ENCODE measurements at regions not wholly inside any gene's neighbourhood (a gene's known extent, or its start where the extent isn't known, plus 50 kb on each side); places are given as distances from the start of the nearest gene placed in this dataset.

DNA sequence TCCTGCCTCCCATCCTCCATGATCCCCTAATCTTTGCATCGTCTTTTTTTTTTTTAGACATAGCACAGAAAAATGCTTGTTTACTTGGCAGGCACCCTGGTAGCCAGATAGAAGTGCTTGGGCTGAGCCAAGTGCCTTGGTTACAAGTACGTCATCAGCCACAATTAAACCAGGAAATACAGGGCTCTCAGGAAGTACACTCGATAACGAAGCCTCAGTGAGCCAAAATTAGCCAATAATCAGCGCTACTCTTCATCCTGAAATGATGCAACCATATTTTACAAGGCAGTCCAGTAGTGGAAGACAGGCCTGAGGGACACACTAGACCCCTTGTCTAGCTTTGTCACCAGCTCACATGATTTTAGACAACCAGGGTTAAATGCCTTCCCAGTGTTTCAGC lies 194.0 kb upstream of the NBEA start:
- H3K27me3 Mint-ChIP-seq = peaks cover 25% of the 10 kb centered on the region
- H3K36me3 Mint-ChIP-seq = no peaks in the 10 kb centered on the region
- H3K4me1 Mint-ChIP-seq = peaks cover 1% of the 10 kb centered on the region
- H3K4me3 Mint-ChIP-seq = no peak overlapping the region
- H3K27ac Mint-ChIP-seq = no peak overlapping the region
- DNase-seq = no peak
- H3K9me3 Mint-ChIP-seq = peaks cover 2% of the 10 kb centered on the region

DNA sequence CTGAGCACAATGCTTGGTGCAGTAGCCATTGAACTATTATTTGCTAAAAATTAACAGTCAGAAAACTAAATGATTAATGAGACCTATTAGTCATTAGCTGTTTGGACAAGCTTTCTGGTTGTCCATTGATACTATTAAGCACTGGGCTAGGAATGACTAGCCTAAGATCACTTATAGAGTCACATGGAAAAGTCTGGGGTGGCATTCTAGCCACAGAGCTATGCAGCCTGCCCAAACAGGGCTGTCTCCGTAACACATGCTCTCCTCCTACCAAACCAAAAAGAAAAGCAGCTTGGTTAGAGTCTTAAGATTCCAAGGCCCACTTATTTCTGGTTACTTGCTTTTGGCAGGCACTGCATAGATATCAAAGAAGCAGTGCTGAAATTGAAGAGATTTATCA lies 193.5 kb upstream of the NBEA start:
- H3K27ac Mint-ChIP-seq = no peak overlapping the region
- no peak for DNase-seq
- peaks cover 2% of the 10 kb centered on the region for H3K9me3 Mint-ChIP-seq
- peaks cover 1% of the 10 kb centered on the region for H3K4me1 Mint-ChIP-seq
- H3K4me3 Mint-ChIP-seq = no peak overlapping the region
- H3K27me3 Mint-ChIP-seq = peaks cover 25% of the 10 kb centered on the region
- H3K36me3 Mint-ChIP-seq = no peaks in the 10 kb centered on the region

DNA sequence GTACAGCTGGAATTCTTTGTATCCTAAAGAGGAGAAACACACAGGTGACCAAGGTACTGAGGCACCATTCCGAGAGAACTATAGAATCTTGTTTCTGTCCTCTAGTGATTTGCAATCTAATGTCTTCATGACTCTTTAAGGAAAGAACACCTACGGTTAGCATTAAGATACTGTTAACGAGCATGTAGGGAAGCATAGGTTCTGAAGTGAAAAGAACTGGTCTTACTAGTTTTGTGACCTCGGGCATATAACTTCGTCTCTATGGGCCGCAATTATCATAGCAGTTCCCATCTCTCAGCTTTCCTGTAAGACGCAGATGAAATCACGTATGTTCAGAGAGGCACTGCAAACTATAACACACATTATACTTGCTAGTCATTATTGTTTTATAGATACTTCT lies 193.0 kb upstream of the NBEA start:
- peaks cover 2% of the 10 kb centered on the region for H3K9me3 Mint-ChIP-seq
- H3K4me1 Mint-ChIP-seq = peaks cover 1% of the 10 kb centered on the region
- DNase-seq = no peak
- H3K36me3 Mint-ChIP-seq = no peaks in the 10 kb centered on the region
- peaks cover 25% of the 10 kb centered on the region for H3K27me3 Mint-ChIP-seq
- no peak overlapping the region for H3K27ac Mint-ChIP-seq
- H3K4me3 Mint-ChIP-seq = no peak overlapping the region

DNA sequence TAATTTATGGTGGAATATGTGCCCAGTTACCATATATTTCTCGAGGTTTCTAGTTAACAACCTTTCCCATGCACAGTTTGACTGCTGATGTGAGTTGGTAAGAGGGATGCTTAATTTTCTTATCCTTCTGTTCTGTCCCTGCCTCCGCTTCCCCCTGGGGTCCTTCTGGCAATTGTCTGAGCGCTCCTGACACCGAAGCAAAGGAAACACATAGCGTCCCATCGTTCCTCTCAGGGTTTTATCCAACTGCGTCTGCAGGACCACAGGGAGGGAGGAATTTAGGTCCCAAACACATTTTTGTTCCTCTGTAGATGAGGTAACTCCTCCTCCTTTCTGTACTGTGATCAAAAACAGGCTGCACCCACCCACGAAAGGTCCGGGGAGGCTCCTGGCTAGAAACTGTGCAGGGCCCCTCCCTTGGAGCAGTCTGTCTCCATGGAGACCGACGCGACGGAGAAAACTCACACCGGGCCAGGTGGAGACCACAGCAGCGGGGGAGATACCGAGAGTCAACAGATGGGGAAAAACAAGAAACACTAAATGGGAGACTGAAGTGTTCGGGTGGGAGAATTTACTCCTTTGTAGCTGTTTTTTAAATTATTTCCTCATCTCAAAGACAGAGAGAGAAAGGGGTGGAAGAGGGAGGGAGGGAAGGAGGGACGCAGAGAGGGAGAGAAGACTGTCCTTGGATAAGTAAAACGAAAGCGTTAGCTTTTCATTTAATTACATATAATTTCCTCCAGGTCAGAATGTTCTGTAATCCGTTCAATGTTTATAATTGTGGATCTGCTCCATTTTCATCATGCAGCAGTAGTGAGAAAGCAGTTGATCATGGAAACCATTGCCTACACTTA lies 191.8 kb upstream of the NBEA start:
- peaks cover 1% of the 10 kb centered on the region for H3K4me1 Mint-ChIP-seq
- peak; percentile 8 for DNase-seq
- peaks cover 25% of the 10 kb centered on the region for H3K27me3 Mint-ChIP-seq
- H3K9me3 Mint-ChIP-seq = no peaks in the 10 kb centered on the region
- H3K36me3 Mint-ChIP-seq = no peaks in the 10 kb centered on the region
- peak overlapping the region; percentile 18 for H3K4me3 Mint-ChIP-seq
- no peak overlapping the region for H3K27ac Mint-ChIP-seq

- Mint-ChIP-seq H3K27me3 (peaks cover 25% of the 10 kb centered on the region), H3K9me3 (no peaks in the 10 kb centered on the region), H3K36me3 (no peaks in the 10 kb centered on the region), H3K27ac (no peak overlapping the region), H3K4me1 (peaks cover 1% of the 10 kb centered on the region), H3K4me3 (no peak overlapping the region)
- no peak for DNase-seq
Observed at GRCh38 chr13:34751044-34751443, 191.0 kb upstream of the NBEA start.

DNA sequence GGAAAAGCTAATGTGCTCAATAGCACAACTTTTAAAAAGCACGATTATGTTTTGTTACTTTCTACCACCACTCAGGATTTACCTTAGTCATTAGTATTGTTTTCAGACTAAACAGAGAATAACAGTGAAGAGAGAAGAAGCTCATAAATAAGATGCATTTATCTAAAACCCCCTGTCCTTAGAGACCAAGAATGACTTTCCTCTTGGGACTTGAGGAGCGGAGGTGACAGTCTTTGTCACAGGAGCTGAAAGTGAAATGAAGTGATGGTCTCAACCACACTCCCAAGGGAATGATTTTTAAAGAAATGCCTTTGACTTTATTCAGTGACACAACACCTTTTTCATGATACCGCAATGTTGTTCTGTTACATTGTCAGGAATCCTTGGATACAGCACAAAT lies 190.6 kb upstream of the NBEA start:
- no peaks in the 10 kb centered on the region for H3K9me3 Mint-ChIP-seq
- no peak overlapping the region for H3K4me3 Mint-ChIP-seq
- H3K36me3 Mint-ChIP-seq = no peaks in the 10 kb centered on the region
- H3K27ac Mint-ChIP-seq = no peak overlapping the region
- peaks cover 24% of the 10 kb centered on the region for H3K27me3 Mint-ChIP-seq
- no peak for DNase-seq
- H3K4me1 Mint-ChIP-seq = peaks cover 1% of the 10 kb centered on the region

DNA sequence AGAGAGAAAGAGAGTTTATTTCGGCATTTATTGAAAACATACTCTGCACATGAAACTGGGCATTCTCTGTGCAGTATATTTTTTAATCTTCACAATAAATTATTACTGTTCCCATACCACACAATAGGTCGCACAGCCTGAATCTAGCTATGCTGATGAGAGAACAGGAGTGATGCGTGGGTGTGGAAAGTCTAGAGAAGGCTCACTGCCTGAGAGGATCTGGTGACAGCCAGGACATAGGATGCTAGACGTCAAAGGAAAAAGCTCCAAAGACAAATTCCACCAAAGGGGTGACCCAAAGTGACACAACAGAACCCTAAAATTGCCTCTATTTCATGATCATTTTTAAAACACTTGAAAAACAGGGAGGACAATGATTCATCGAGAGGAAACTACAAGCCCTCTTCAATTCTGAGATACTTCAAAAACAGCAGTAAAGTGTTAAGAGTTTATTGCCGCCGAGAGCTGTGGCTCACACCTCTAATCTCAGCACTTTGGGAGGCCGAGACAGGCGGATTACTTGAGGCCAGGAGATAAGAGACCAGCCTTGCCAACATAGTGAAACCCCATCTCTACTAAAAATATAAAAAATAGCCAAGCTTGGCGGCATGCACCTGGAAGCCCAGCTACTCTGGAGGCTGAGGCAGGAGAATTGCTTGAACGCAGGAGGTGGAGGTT lies 189.6 kb upstream of the NBEA start:
- no peak overlapping the region for H3K4me3 Mint-ChIP-seq
- no peaks in the 10 kb centered on the region for H3K9me3 Mint-ChIP-seq
- no peaks in the 10 kb centered on the region for H3K36me3 Mint-ChIP-seq
- no peak overlapping the region for H3K27ac Mint-ChIP-seq
- DNase-seq = no peak
- H3K4me1 Mint-ChIP-seq = peaks cover 1% of the 10 kb centered on the region
- H3K27me3 Mint-ChIP-seq = peaks cover 20% of the 10 kb centered on the region

DNA sequence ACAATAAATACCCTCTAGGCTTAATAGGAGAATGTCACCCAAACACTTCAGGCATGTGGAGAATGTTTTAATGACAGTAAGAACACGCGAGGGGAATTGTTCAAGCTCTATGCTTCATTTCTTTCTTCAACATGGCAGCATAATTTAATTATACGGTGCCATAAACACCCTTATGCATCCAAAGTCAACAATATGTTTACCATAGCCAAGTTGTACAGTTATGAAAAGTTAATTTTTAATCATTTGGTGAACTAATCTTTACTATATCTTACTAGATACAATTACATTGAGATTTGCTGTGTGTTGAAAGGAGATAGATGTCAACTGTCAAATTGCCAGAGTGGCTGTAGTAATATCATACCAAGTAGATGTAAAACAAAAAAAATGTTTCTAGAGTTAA lies 185.9 kb upstream of the NBEA start:
- Mint-ChIP-seq H3K36me3 (no peaks in the 10 kb centered on the region), H3K27me3 (peaks cover 6% of the 10 kb centered on the region), H3K27ac (no peak overlapping the region), H3K4me1 (no peaks in the 10 kb centered on the region), H3K4me3 (no peak overlapping the region), H3K9me3 (no peaks in the 10 kb centered on the region)
- DNase-seq = no peak

GRCh38 chr13:34756572-34756971 lies 185.5 kb upstream of the NBEA start:
- H3K27ac Mint-ChIP-seq = no peak overlapping the region
- no peaks in the 10 kb centered on the region for H3K4me1 Mint-ChIP-seq
- no peaks in the 10 kb centered on the region for H3K36me3 Mint-ChIP-seq
- DNase-seq = no peak
- peaks cover 3% of the 10 kb centered on the region for H3K27me3 Mint-ChIP-seq
- H3K9me3 Mint-ChIP-seq = no peaks in the 10 kb centered on the region
- H3K4me3 Mint-ChIP-seq = no peak overlapping the region

DNA sequence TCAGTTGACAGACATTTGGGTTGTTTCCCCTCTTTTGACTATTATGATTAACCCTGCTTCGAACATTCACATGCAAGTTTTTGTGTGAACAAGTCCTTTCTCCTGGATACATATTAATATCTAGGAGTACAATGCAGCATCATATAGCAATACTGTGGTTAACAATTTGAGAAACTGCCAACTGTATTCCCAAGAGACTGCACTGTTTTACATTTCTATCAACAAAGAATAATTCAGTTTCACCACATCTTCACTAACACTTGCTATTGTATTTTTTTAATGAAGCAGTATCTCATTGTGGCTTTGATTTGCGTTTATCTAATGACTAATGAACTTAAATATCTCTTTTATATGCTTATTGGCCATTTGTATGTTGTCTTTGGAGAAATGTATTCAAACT lies 184.6 kb upstream of the NBEA start:
- no peaks in the 10 kb centered on the region for H3K4me1 Mint-ChIP-seq
- no peaks in the 10 kb centered on the region for H3K9me3 Mint-ChIP-seq
- no peaks in the 10 kb centered on the region for H3K36me3 Mint-ChIP-seq
- H3K27me3 Mint-ChIP-seq = peaks cover 3% of the 10 kb centered on the region
- H3K27ac Mint-ChIP-seq = no peak overlapping the region
- DNase-seq = no peak
- H3K4me3 Mint-ChIP-seq = no peak overlapping the region

GRCh38 chr13:34758628-34759027 lies 183.4 kb upstream of the NBEA start:
- H3K36me3 Mint-ChIP-seq = no peaks in the 10 kb centered on the region
- no peak overlapping the region for H3K27ac Mint-ChIP-seq
- peaks cover 3% of the 10 kb centered on the region for H3K27me3 Mint-ChIP-seq
- H3K4me1 Mint-ChIP-seq = no peaks in the 10 kb centered on the region
- no peak overlapping the region for H3K4me3 Mint-ChIP-seq
- no peak for DNase-seq
- no peaks in the 10 kb centered on the region for H3K9me3 Mint-ChIP-seq

DNA sequence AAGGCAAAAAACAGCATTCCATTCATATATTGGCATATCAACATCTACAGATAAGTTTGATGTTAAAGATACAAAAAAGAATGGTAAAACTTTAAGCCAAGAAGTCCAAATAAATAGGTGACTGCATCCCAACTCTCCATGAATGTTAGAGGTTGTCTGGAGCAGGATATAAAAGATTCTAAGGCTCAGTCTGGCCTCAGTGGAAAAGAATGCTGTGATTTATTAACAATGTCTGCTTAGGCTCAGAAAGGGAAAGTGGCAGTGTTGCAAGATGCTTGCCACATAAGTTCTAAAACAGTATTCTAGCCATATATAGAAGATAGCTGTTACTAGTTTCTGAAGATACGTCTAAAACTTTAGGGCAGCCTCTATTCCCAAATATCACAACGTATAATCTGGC lies 179.8 kb upstream of the NBEA start:
- Mint-ChIP-seq H3K4me1 (no peaks in the 10 kb centered on the region), H3K27me3 (peaks cover 3% of the 10 kb centered on the region), H3K4me3 (no peak overlapping the region)

GRCh38 chr13:34764246-34764645 lies 177.8 kb upstream of the NBEA start:
- no peaks in the 10 kb centered on the region for H3K4me1 Mint-ChIP-seq
- H3K27ac Mint-ChIP-seq = no peak overlapping the region
- no peaks in the 10 kb centered on the region for H3K36me3 Mint-ChIP-seq
- H3K4me3 Mint-ChIP-seq = no peak overlapping the region
- peaks cover 3% of the 10 kb centered on the region for H3K27me3 Mint-ChIP-seq
- no peak for DNase-seq
- no peaks in the 10 kb centered on the region for H3K9me3 Mint-ChIP-seq

More for the DNA sequence above, 179.8 kb upstream of the NBEA start:
- Mint-ChIP-seq H3K9me3 (no peaks in the 10 kb centered on the region), H3K36me3 (no peaks in the 10 kb centered on the region), H3K27ac (no peak overlapping the region)
- DNase-seq = no peak

GRCh38 chr13:34765446-34766180 lies 176.5 kb upstream of the NBEA start:
- Mint-ChIP-seq H3K9me3 (no peaks in the 10 kb centered on the region), H3K27ac (no peak overlapping the region), H3K4me1 (no peaks in the 10 kb centered on the region), H3K36me3 (no peaks in the 10 kb centered on the region), H3K27me3 (peaks cover under 1% of the 10 kb centered on the region), H3K4me3 (no peak overlapping the region)
- no peak for DNase-seq

- DNase-seq = no peak
- Mint-ChIP-seq H3K27me3 (peaks cover 4% of the 10 kb centered on the region), H3K4me1 (no peaks in the 10 kb centered on the region), H3K4me3 (no peak overlapping the region), H3K9me3 (no peaks in the 10 kb centered on the region), H3K36me3 (no peaks in the 10 kb centered on the region), H3K27ac (no peak overlapping the region)
Observed at GRCh38 chr13:34767778-34768177, 174.3 kb upstream of the NBEA start.
